ENCODE measurements at regions not wholly inside any gene's neighbourhood (a gene's known extent, or its start where the extent isn't known, plus 50 kb on each side); places are given as distances from the start of the nearest gene placed in this dataset.

DNA sequence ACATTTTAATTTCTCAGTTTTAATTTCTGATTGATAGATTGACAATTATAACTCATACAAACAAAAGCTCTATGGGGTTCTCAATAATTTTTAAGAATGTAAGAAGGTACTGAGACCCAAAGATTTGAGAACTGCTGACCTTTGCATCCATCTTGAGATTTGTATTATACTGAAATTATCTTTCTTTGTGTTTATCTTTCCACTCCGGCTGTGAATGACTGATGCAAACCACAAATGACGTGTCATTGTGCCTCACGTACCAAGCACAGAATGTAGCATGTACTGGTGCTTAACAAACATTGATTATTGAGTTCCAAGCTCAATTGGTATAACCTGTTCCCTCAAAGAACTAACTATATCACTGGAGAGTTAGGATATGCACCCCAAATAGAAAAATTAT, 152.1 kb upstream of the SMLR1 start:
- H3K4me3 ChIP-seq (replicated peaks; ENCODE audit: insufficient read depth, low read length): no peak overlapping the region
- H3K27ac ChIP-seq (replicated peaks): no peak overlapping the region
- DNase-seq (ENCODE audit: low read depth in 1 of 2, low spot score in 1 of 2): no peak
- TF ChIP-seq, protein P1, sequence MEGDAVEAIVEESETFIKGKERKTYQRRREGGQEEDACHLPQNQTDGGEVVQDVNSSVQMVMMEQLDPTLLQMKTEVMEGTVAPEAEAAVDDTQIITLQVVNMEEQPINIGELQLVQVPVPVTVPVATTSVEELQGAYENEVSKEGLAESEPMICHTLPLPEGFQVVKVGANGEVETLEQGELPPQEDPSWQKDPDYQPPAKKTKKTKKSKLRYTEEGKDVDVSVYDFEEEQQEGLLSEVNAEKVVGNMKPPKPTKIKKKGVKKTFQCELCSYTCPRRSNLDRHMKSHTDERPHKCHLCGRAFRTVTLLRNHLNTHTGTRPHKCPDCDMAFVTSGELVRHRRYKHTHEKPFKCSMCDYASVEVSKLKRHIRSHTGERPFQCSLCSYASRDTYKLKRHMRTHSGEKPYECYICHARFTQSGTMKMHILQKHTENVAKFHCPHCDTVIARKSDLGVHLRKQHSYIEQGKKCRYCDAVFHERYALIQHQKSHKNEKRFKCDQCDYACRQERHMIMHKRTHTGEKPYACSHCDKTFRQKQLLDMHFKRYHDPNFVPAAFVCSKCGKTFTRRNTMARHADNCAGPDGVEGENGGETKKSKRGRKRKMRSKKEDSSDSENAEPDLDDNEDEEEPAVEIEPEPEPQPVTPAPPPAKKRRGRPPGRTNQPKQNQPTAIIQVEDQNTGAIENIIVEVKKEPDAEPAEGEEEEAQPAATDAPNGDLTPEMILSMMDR (IDR thresholded peaks at IDR 0.05; ENCODE audit: insufficient read depth, low read length): no peak
- TF ChIP-seq REST (IDR thresholded peaks at IDR 0.05; ENCODE audit: insufficient replicate concordance, low read depth) (no peak), POLR2AphosphoS5 (IDR thresholded peaks at IDR 0.05; ENCODE audit: low read depth) (no peak), GABPA (IDR thresholded peaks at IDR 0.05; ENCODE audit: low read depth) (no peak), SPI1 (IDR thresholded peaks at IDR 0.05; ENCODE audit: borderline replicate concordance, low read depth) (no peak)
- H3K27me3 ChIP-seq (ENCODE audit: insufficient read depth, poor library complexity, severe bottlenecking): no peaks in the 10 kb centered on the region

- H3K27me3 ChIP-seq (ENCODE audit: insufficient read depth, poor library complexity, severe bottlenecking): no peaks in the 10 kb centered on the region
- no peak for DNase-seq (ENCODE audit: low read depth in 1 of 2, low spot score in 1 of 2)
- TF ChIP-seq REST (IDR thresholded peaks at IDR 0.05; ENCODE audit: insufficient replicate concordance, low read depth): no peak
- TF ChIP-seq GABPA (IDR thresholded peaks at IDR 0.05; ENCODE audit: low read depth): no peak
- TF ChIP-seq POLR2AphosphoS5 (IDR thresholded peaks at IDR 0.05; ENCODE audit: low read depth): no peak
- TF ChIP-seq, protein P1 (IDR thresholded peaks at IDR 0.05; ENCODE audit: insufficient read depth, low read length): no peak
- H3K27ac ChIP-seq (replicated peaks): no peak overlapping the region
- H3K4me3 ChIP-seq (replicated peaks; ENCODE audit: insufficient read depth, low read length): no peak overlapping the region
Measured at GRCh38 chr6:130676077-130676772, 151.0 kb upstream of the SMLR1 start.

GRCh38 chr6:130676773-130677144, 150.4 kb upstream of the SMLR1 start:
- DNase-seq (ENCODE audit: low read depth in 1 of 2, low spot score in 1 of 2): no peak
- Histone ChIP-seq H3K27me3 (ENCODE audit: insufficient read depth, poor library complexity, severe bottlenecking) (no peaks in the 10 kb centered on the region), H3K27ac (replicated peaks) (no peak overlapping the region), H3K4me3 (replicated peaks; ENCODE audit: insufficient read depth, low read length) (no peak overlapping the region)
- TF ChIP-seq POLR2AphosphoS5 (IDR thresholded peaks at IDR 0.05; ENCODE audit: low read depth): no peak

- DNase-seq (ENCODE audit: low read depth in 1 of 2, low spot score in 1 of 2): no peak
- TF ChIP-seq POLR2AphosphoS5 (IDR thresholded peaks at IDR 0.05; ENCODE audit: low read depth) (no peak), GABPA (IDR thresholded peaks at IDR 0.05; ENCODE audit: low read depth) (no peak), REST (IDR thresholded peaks at IDR 0.05; ENCODE audit: insufficient replicate concordance, low read depth) (no peak), SPI1 (IDR thresholded peaks at IDR 0.05; ENCODE audit: borderline replicate concordance, low read depth) (no peak)
- TF ChIP-seq, protein P1 (IDR thresholded peaks at IDR 0.05; ENCODE audit: insufficient read depth, low read length): no peak
- Histone ChIP-seq H3K4me3 (replicated peaks; ENCODE audit: insufficient read depth, low read length) (no peak overlapping the region), H3K27me3 (ENCODE audit: insufficient read depth, poor library complexity, severe bottlenecking) (no peaks in the 10 kb centered on the region), H3K27ac (replicated peaks) (no peak overlapping the region)
Measured at GRCh38 chr6:130677312-130677711, 149.9 kb upstream of the SMLR1 start.
